Brain microvascular endothelial cell (primary cell): ENCODE measurements at regions not wholly inside any gene's neighbourhood (a gene's known extent, or its start where the extent isn't known, plus 50 kb on each side); places are given as distances from the start of the nearest gene placed in this dataset.

ENCODE experiments used
- DNase-seq: peaks from one replicate; pipeline ENCODE4 v3.0.0-alpha.2; 2020
- H3K27ac ChIP-seq: fragments of 250-450 bp; sonication (Bioruptor Pico); 2 replicates; pipeline ENCODE4 v1.5.1; 2020; ENCODE audit warnings: mild to moderate bottlenecking, moderate library complexity
- H3K27me3 ChIP-seq: fragments of 250-450 bp; sonication (Bioruptor Pico); replicated peaks from 2 replicates; pipeline ENCODE4 v1.5.1; 2020; ENCODE audit warnings: mild to moderate bottlenecking
- H3K36me3 ChIP-seq: fragments of 250-450 bp; sonication (Bioruptor Pico); replicated peaks from 2 replicates; pipeline ENCODE4 v1.5.1; 2020; ENCODE audit warnings: mild to moderate bottlenecking
- H3K4me3 ChIP-seq: 2 replicates; pipeline ENCODE4 v1.5.1; 2011; ENCODE audit warnings: low read depth, mild to moderate bottlenecking, control low read depth, low read length, moderate library complexity
- CTCF ChIP-seq: IDR thresholded peaks from 2 replicates; pipeline ENCODE4 v1.5.1; 2011; ENCODE audit warnings: low read depth, mild to moderate bottlenecking, moderate library complexity, low read length, control low read depth, inconsistent platforms; ENCODE audit errors: missing control alignments
- in situ Hi-C: cut with HindIII; loops from 2 replicates; pipeline ENCODE4 v1.10.0; 2017; ENCODE audit warnings: low sequenced_read_pairs, low pct_ligation_motif_present

GRCh38 chrX:10714531-10714930 lies 94.1 kb upstream of the MID1 start:
- DNase-seq = no peak
- in situ Hi-C loops = no loop called here
- Histone ChIP-seq H3K27me3 (no peaks in the 10 kb centered on the region), H3K36me3 (no peaks in the 10 kb centered on the region), H3K4me3 (no peak overlapping the region), H3K27ac (no peak overlapping the region)
- TF ChIP-seq CTCF = no peak

- Histone ChIP-seq H3K27ac (no peak overlapping the region), H3K36me3 (no peaks in the 10 kb centered on the region), H3K27me3 (no peaks in the 10 kb centered on the region), H3K4me3 (no peak overlapping the region)
- in situ Hi-C loops = no loop called here
- DNase-seq = peak; percentile 60
- peak; percentile 70 for TF ChIP-seq CTCF
Observed at GRCh38 chrX:10722851-10723250, 102.5 kb upstream of the MID1 start.

- H3K27ac ChIP-seq = no peak overlapping the region
- H3K27me3 ChIP-seq = no peaks in the 10 kb centered on the region
- in situ Hi-C loops = no loop called here
- TF ChIP-seq CTCF = peak; percentile 32
- no peak overlapping the region for H3K4me3 ChIP-seq
- no peak for DNase-seq
- no peaks in the 10 kb centered on the region for H3K36me3 ChIP-seq
Observed at GRCh38 chrX:10725071-10725470, 104.7 kb upstream of the MID1 start.

GRCh38 chrX:10726647-10727046 lies 106.3 kb upstream of the MID1 start:
- H3K4me3 ChIP-seq = no peak overlapping the region
- no peaks in the 10 kb centered on the region for H3K27me3 ChIP-seq
- H3K27ac ChIP-seq = no peak overlapping the region
- in situ Hi-C loops = no loop called here
- no peak for TF ChIP-seq CTCF
- no peaks in the 10 kb centered on the region for H3K36me3 ChIP-seq
- DNase-seq = peak; percentile 60

- no peak for TF ChIP-seq CTCF
- in situ Hi-C loops = no loop called here
- no peak for DNase-seq
- H3K27me3 ChIP-seq = no peaks in the 10 kb centered on the region
- no peak overlapping the region for H3K27ac ChIP-seq
- H3K4me3 ChIP-seq = no peak overlapping the region
- H3K36me3 ChIP-seq = no peaks in the 10 kb centered on the region
Observed at GRCh38 chrX:10728806-10729389, 108.5 kb upstream of the MID1 start.

- no peak for TF ChIP-seq CTCF
- in situ Hi-C loops = no loop called here
- Histone ChIP-seq H3K4me3 (no peak overlapping the region), H3K27ac (no peak overlapping the region), H3K36me3 (no peaks in the 10 kb centered on the region), H3K27me3 (no peaks in the 10 kb centered on the region)
- no peak for DNase-seq
Observed at GRCh38 chrX:10739426-10739825, 119.0 kb upstream of the MID1 start.
